IPS-20b (cell line): ENCODE measurements at regions not wholly inside any gene's neighbourhood (a gene's known extent, or its start where the extent isn't known, plus 50 kb on each side); places are given as distances from the start of the nearest gene placed in this dataset.

Experiments used
- H3K27ac ChIP-seq: one replicate; pipeline ENCODE4 v1.5.1; 2013; ENCODE audit warnings: low read length
- H3K27me3 ChIP-seq: 2 replicates; pipeline ENCODE4 v1.6.1; 2013; ENCODE audit warnings: mild to moderate bottlenecking, low read length, inconsistent platforms; ENCODE audit not compliant: insufficient read depth
- H3K36me3 ChIP-seq: 2 replicates; pipeline ENCODE4 v1.6.1; 2013; ENCODE audit warnings: low read depth, mild to moderate bottlenecking, inconsistent platforms, low read length, moderate library complexity; ENCODE audit not compliant: insufficient read depth
- H3K4me1 ChIP-seq: 2 replicates; pipeline ENCODE4 v1.6.1; 2013; ENCODE audit warnings: mild to moderate bottlenecking, control low read depth, inconsistent platforms, low read length, moderate library complexity; ENCODE audit not compliant: insufficient read depth
- H3K4me3 ChIP-seq: 2 replicates; pipeline ENCODE4 v1.5.1; 2013; ENCODE audit warnings: mild to moderate bottlenecking, low read length, inconsistent platforms
- H3K9ac ChIP-seq: 2 replicates; pipeline ENCODE4 v1.6.1; 2013; ENCODE audit warnings: low read depth, mild to moderate bottlenecking, inconsistent platforms, low read length, moderate library complexity
- H3K9me3 ChIP-seq: 2 replicates; pipeline ENCODE4 v1.6.1; 2013; ENCODE audit warnings: mild to moderate bottlenecking, low read depth, low read length, inconsistent platforms; ENCODE audit not compliant: insufficient read depth

DNA sequence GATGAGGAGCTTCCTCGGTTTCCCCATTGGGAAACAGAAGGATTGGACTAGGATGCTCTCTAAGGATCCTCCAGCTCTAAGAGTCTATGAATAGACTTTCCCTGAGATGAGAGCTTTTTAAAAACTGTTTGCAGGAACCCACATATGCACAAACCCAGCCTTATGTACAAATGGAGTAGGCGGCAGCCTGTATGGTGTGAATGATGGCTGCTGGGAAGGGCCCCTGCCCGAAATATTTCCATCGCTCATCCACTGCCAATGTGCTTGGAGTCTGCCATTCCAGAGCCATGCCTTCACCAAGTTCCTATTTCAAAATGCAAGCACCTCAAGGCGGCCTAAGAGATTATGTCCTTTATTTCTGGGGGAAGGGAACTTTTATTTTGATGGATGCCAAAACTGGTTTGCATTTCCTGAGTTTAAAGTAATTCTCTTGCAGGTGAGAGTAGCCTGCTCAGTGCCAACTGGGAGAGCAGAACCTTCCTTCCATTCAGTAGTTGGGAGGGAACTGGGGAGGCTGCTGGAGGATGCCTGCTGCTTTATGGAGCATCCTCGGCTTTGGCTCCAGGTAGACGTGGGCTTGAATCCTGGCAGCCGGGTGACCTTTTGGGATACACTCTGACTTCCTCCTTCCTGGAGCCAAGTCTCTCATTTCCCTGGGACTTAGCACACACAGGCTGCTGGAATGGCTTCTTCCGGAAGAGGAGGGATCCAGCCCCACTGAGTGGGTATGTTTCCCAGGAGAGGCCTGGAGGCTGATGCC lies 165.9 kb downstream of the ACTL8 start:
- peaks cover under 1% of the 10 kb centered on the region; the same call in 1 of the 2 replicates for H3K4me1 ChIP-seq
- no peak overlapping the region for H3K4me3 ChIP-seq
- no peak overlapping the region for H3K27ac ChIP-seq
- no peak overlapping the region for H3K9ac ChIP-seq
- H3K36me3 ChIP-seq: no peaks in the 10 kb centered on the region
- no peaks in the 10 kb centered on the region for H3K9me3 ChIP-seq
- H3K27me3 ChIP-seq: peaks cover 18% of the 10 kb centered on the region; the same call in 1 of the 2 replicates

DNA sequence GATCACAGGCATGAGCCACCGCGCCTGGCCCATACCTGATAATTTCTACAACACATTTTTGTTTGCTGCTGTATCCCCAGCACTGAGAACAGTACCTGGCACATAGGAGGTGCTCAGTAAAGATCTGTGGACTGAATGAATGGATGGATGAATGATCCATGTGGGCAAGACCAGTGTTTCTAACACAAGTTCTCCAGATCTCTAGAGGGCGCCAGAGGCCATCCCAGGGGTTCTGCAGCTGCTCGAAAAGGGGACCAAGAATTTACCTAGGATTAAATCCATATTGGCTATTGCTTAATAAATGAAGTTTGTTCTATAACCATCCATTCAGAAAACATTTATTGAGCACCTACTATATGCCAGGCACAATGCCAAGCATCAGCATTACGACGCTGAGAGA lies 167.7 kb downstream of the ACTL8 start:
- Histone ChIP-seq H3K4me1 (no peaks in the 10 kb centered on the region), H3K4me3 (no peak overlapping the region), H3K36me3 (no peaks in the 10 kb centered on the region), H3K9ac (no peak overlapping the region), H3K9me3 (no peaks in the 10 kb centered on the region), H3K27me3 (peaks cover 18% of the 10 kb centered on the region; the same call in 1 of the 2 replicates), H3K27ac (no peak overlapping the region)

GRCh38 chr1:17923666-17924065 lies 168.5 kb downstream of the ACTL8 start:
- no peak overlapping the region for H3K9ac ChIP-seq
- H3K27me3 ChIP-seq: peaks cover 18% of the 10 kb centered on the region; the same call in 1 of the 2 replicates
- H3K4me1 ChIP-seq: no peaks in the 10 kb centered on the region
- no peak overlapping the region for H3K27ac ChIP-seq
- no peaks in the 10 kb centered on the region for H3K36me3 ChIP-seq
- H3K9me3 ChIP-seq: no peaks in the 10 kb centered on the region
- H3K4me3 ChIP-seq: no peak overlapping the region

GRCh38 chr1:17924578-17924977 lies 169.4 kb downstream of the ACTL8 start:
- Histone ChIP-seq H3K9me3 (no peaks in the 10 kb centered on the region), H3K4me1 (no peaks in the 10 kb centered on the region), H3K4me3 (no peak overlapping the region), H3K9ac (no peak overlapping the region), H3K36me3 (no peaks in the 10 kb centered on the region), H3K27me3 (peaks cover 18% of the 10 kb centered on the region; the same call in 1 of the 2 replicates), H3K27ac (no peak overlapping the region)

- Histone ChIP-seq H3K27me3 (peaks cover 15% of the 10 kb centered on the region; the same call in 1 of the 2 replicates), H3K4me1 (no peaks in the 10 kb centered on the region), H3K9me3 (no peaks in the 10 kb centered on the region), H3K36me3 (no peaks in the 10 kb centered on the region), H3K9ac (no peak overlapping the region), H3K4me3 (no peak overlapping the region), H3K27ac (no peak overlapping the region)
Measured at GRCh38 chr1:17925290-17926237, 170.4 kb downstream of the ACTL8 start.

GRCh38 chr1:17926906-17927305 lies 171.8 kb downstream of the ACTL8 start:
- Histone ChIP-seq H3K4me3 (no peak overlapping the region), H3K27me3 (peaks cover 9% of the 10 kb centered on the region; the same call in 1 of the 2 replicates), H3K27ac (no peak overlapping the region), H3K9me3 (no peaks in the 10 kb centered on the region), H3K4me1 (no peaks in the 10 kb centered on the region), H3K9ac (no peak overlapping the region), H3K36me3 (no peaks in the 10 kb centered on the region)

- Histone ChIP-seq H3K4me1 (no peaks in the 10 kb centered on the region), H3K27ac (no peak overlapping the region), H3K27me3 (peaks cover 9% of the 10 kb centered on the region; the same call in 1 of the 2 replicates), H3K9me3 (no peaks in the 10 kb centered on the region), H3K9ac (no peak overlapping the region), H3K36me3 (no peaks in the 10 kb centered on the region), H3K4me3 (no peak overlapping the region)
Measured at GRCh38 chr1:17927952-17928351, 172.8 kb downstream of the ACTL8 start.

GRCh38 chr1:17929224-17929623 lies 174.1 kb downstream of the ACTL8 start:
- H3K4me3 ChIP-seq: no peak overlapping the region
- no peaks in the 10 kb centered on the region for H3K9me3 ChIP-seq
- no peaks in the 10 kb centered on the region; the same call in 1 of the 2 replicates for H3K27me3 ChIP-seq
- no peaks in the 10 kb centered on the region for H3K4me1 ChIP-seq
- H3K36me3 ChIP-seq: no peaks in the 10 kb centered on the region
- H3K9ac ChIP-seq: no peak overlapping the region
- H3K27ac ChIP-seq: no peak overlapping the region

DNA sequence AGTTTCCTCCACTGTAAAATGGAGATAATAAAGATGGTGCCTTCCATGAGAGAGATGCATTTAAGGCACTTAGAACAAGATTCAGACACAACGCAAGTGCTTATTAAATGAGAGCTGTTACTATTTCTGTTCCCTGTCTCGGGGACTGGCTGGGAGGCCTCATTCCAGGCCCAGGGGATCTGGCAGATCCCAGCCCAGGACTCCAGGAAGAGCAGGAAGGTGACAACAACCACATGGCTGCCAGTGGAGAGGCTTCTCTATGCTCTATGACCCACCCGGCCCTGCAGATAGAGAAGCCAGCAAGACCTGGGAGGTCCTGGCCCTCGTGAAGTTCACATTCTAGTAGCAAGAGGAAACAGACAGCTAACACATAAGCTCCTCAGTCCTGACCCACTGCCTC lies 175.5 kb downstream of the ACTL8 start:
- no peak overlapping the region for H3K9ac ChIP-seq
- H3K27me3 ChIP-seq: no peaks in the 10 kb centered on the region; the same call in 1 of the 2 replicates
- H3K4me1 ChIP-seq: no peaks in the 10 kb centered on the region
- H3K36me3 ChIP-seq: no peaks in the 10 kb centered on the region
- H3K4me3 ChIP-seq: no peak overlapping the region
- no peak overlapping the region for H3K27ac ChIP-seq
- no peaks in the 10 kb centered on the region for H3K9me3 ChIP-seq

GRCh38 chr1:17932164-17932563 lies 175.4 kb upstream of the IGSF21 start:
- H3K4me1 ChIP-seq: no peaks in the 10 kb centered on the region
- no peaks in the 10 kb centered on the region for H3K36me3 ChIP-seq
- H3K27ac ChIP-seq: no peak overlapping the region
- no peaks in the 10 kb centered on the region; the same call in 1 of the 2 replicates for H3K27me3 ChIP-seq
- no peak overlapping the region for H3K4me3 ChIP-seq
- H3K9ac ChIP-seq: no peak overlapping the region
- H3K9me3 ChIP-seq: no peaks in the 10 kb centered on the region

GRCh38 chr1:17933501-17933900 lies 174.1 kb upstream of the IGSF21 start:
- no peaks in the 10 kb centered on the region for H3K4me1 ChIP-seq
- H3K9me3 ChIP-seq: no peaks in the 10 kb centered on the region
- no peak overlapping the region for H3K27ac ChIP-seq
- H3K27me3 ChIP-seq: peaks cover 6% of the 10 kb centered on the region
- H3K4me3 ChIP-seq: no peak overlapping the region
- no peak overlapping the region for H3K9ac ChIP-seq
- no peaks in the 10 kb centered on the region for H3K36me3 ChIP-seq
